C4-2B (cell line): ENCODE measurements at regions not wholly inside any gene's neighbourhood (a gene's known extent, or its start where the extent isn't known, plus 50 kb on each side); places are given as distances from the start of the nearest gene placed in this dataset.

Experiments
- H3K27ac ChIP-seq: fragments of 450-650 bp; 2 replicates; pipeline ENCODE4 v1.5.1; 2017
- CTCF ChIP-seq: fragments of 450-650 bp; conservative IDR thresholded peaks from 2 replicates; pipeline ENCODE4 v1.5.1; 2017; ENCODE audit warnings: mild to moderate bottlenecking
- ZFX ChIP-seq: fragments of 450-650 bp; IDR thresholded peaks from 2 replicates; pipeline ENCODE4 v1.6.1; 2017

GRCh38 chr7:16205466-16205865 is 215.9 kb downstream of the CRPPA start:
- no peak overlapping the region for H3K27ac ChIP-seq
- no peak for TF ChIP-seq ZFX
- no peak for TF ChIP-seq CTCF

GRCh38 chr7:16204953-16205352 is 216.4 kb downstream of the CRPPA start:
- TF ChIP-seq ZFX (no peak), CTCF (no peak)

GRCh38 chr7:16203065-16203464 is 218.3 kb downstream of the CRPPA start:
- no peak overlapping the region for H3K27ac ChIP-seq
- TF ChIP-seq ZFX: no peak
- TF ChIP-seq CTCF: no peak

More at GRCh38 chr7:16204953-16205352, 216.4 kb downstream of the CRPPA start:
- no peak overlapping the region for H3K27ac ChIP-seq

- TF ChIP-seq ZFX (no peak), CTCF (no peak)
- H3K27ac ChIP-seq: no peak overlapping the region
Observed at GRCh38 chr7:16202303-16202702, 219.0 kb downstream of the CRPPA start.

GRCh38 chr7:16200591-16200990 is 220.7 kb downstream of the CRPPA start:
- H3K27ac ChIP-seq: no peak overlapping the region
- no peak for TF ChIP-seq ZFX
- TF ChIP-seq CTCF: no peak

GRCh38 chr7:16193631-16194030 is 227.7 kb downstream of the CRPPA start:
- TF ChIP-seq CTCF (no peak), ZFX (no peak)
- H3K27ac ChIP-seq: no peak overlapping the region

GRCh38 chr7:16189026-16189715 is 232.2 kb downstream of the CRPPA start:
- TF ChIP-seq ZFX (no peak), CTCF (no peak)
- H3K27ac ChIP-seq: no peak overlapping the region
